CD4-positive, alpha-beta T cell (primary cell): ENCODE measurements at regions not wholly inside any gene's neighbourhood (a gene's known extent, or its start where the extent isn't known, plus 50 kb on each side); places are given as distances from the start of the nearest gene placed in this dataset.

Source experiments
- ATAC-seq: fragments of 200-7000 bp; cut with Tn5 transposase; one replicate; pipeline ENCODE4 v1.10.0; 2022; ENCODE audit warnings: mild to moderate bottlenecking; ENCODE audit not compliant: poor library complexity
- CTCF ChIA-PET: fragments of 350-600 bp; sonication (Branson Sonifier 250); formaldehyde crosslinking; loops from one replicate; lab custom pipeline; 2021; ENCODE audit warnings: antibody characterized with exemption, inconsistent platforms; lab: Charles Lee
- POLR2A ChIA-PET: fragments of 350-600 bp; sonication (Branson Sonifier 250); formaldehyde crosslinking; loops from one replicate; lab custom pipeline; 2021; ENCODE audit warnings: antibody characterized with exemption, inconsistent platforms; lab: Charles Lee
- DNase-seq, 14 experiments: peaks; one replicate each; pipeline ENCODE4 v3.0.0-alpha.2; 2013 to 2020; ENCODE audit warnings: mixed read lengths in 2 of 14
- H3K27ac ChIP-seq, 2 donors: one replicate each; pipeline versions ENCODE4 v1.5.1 to v1.7.0; 2013; ENCODE audit warnings: low read length in 2 of 2, low read depth in 1 of 2, mild to moderate bottlenecking in 1 of 2
- H3K27me3 ChIP-seq, 2 experiments: 1 replicate in 1 of 2; 2 replicates in 1 of 2; pipeline versions ENCODE4 v1.6.1 to v1.7.0; 2013; ENCODE audit warnings: low read length in 2 of 2, control low read depth in 1 of 2, mild to moderate bottlenecking in 1 of 2, moderate library complexity in 1 of 2; ENCODE audit not compliant: insufficient read depth in 2 of 2, control insufficient read depth in 1 of 2
- H3K36me3 ChIP-seq: one replicate; pipeline ENCODE4 v1.6.1; 2013; ENCODE audit warnings: low read length, control low read depth; ENCODE audit not compliant: insufficient read depth
- H3K4me1 ChIP-seq: one replicate; pipeline ENCODE4 v1.6.1; 2013; ENCODE audit warnings: low read length, control low read depth; ENCODE audit not compliant: insufficient read depth
- H3K4me3 ChIP-seq: one replicate; pipeline ENCODE4 v1.5.1; 2013; ENCODE audit warnings: mild to moderate bottlenecking, low read length, moderate library complexity
- H3K9me3 ChIP-seq, 2 experiments: 1 replicate in 1 of 2; 2 replicates in 1 of 2; pipeline versions ENCODE4 v1.6.1 to v1.7.0; 2013; ENCODE audit warnings: low read length in 2 of 2, mild to moderate bottlenecking in 2 of 2, control low read depth in 1 of 2, moderate library complexity in 1 of 2; ENCODE audit not compliant: control insufficient read depth in 1 of 2, insufficient read depth in 1 of 2
- H3K27ac Mint-ChIP-seq: one replicate; pipeline ENCODE4 v1.8.0; 2020; ENCODE audit warnings: mixed read lengths
- H3K27me3 Mint-ChIP-seq: one replicate; pipeline ENCODE4 v1.8.0; 2021; ENCODE audit warnings: mixed read lengths
- H3K36me3 Mint-ChIP-seq: one replicate; pipeline ENCODE4 v1.8.0; 2021; ENCODE audit warnings: low read depth, mixed read lengths
- H3K4me1 Mint-ChIP-seq: one replicate; pipeline ENCODE4 v1.8.0; 2021; ENCODE audit warnings: low read depth, mixed read lengths
- H3K4me3 Mint-ChIP-seq: one replicate; pipeline ENCODE4 v1.8.0; 2020; ENCODE audit warnings: mild to moderate bottlenecking, mixed read lengths
- H3K9me3 Mint-ChIP-seq: one replicate; pipeline ENCODE4 v1.8.0; 2020; ENCODE audit warnings: mixed read lengths
- intact Hi-C, 2 experiments: fragments of 100-400 bp; cut with DNase I in 1 of 2; cut with micrococcal nuclease in 1 of 2; formaldehyde crosslinking; loops; one replicate each; pipeline versions ENCODE4 v1.15.1 to v1.9.0; 2023 to 2025; cut with DNase I, micrococcal nuclease
- TF ChIP-seq, protein P1 (sequence below): fragments of 200-600 bp; IDR thresholded peaks from one replicate; pipeline ENCODE4 v1.8.0; 2022; ENCODE audit warnings: antibody characterized with exemption, mild to moderate bottlenecking

DNA sequence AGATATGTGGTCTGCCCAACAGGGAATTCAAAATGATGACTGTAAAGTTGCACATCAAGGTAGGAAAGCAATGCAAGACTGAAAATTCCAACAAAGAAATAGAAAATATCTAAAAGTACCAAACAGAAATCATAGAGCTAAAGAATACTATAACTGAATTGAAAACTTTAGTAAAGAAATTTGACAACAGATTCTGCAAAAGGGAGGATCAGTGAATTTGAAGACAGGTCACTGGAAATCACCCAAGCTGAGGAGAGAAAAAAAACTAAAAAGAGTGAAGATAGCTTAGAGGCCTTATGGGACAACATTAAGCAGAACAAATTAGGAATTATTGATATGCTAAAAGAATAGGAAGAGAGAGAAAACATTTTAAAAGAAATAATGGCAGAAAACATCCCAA is 240.6 kb downstream of the SNX13 start:
- H3K4me3 Mint-ChIP-seq = no peak overlapping the region
- H3K4me1 Mint-ChIP-seq = no peaks in the 10 kb centered on the region
- intact Hi-C loops = loop anchor here in 1 of 2 experiments (10.0 kb wide), 1 partner anchor 55 kb away; no protein-coding TSS in a partner anchor
- no peak overlapping the region for H3K27ac Mint-ChIP-seq
- TF ChIP-seq, protein P1, sequence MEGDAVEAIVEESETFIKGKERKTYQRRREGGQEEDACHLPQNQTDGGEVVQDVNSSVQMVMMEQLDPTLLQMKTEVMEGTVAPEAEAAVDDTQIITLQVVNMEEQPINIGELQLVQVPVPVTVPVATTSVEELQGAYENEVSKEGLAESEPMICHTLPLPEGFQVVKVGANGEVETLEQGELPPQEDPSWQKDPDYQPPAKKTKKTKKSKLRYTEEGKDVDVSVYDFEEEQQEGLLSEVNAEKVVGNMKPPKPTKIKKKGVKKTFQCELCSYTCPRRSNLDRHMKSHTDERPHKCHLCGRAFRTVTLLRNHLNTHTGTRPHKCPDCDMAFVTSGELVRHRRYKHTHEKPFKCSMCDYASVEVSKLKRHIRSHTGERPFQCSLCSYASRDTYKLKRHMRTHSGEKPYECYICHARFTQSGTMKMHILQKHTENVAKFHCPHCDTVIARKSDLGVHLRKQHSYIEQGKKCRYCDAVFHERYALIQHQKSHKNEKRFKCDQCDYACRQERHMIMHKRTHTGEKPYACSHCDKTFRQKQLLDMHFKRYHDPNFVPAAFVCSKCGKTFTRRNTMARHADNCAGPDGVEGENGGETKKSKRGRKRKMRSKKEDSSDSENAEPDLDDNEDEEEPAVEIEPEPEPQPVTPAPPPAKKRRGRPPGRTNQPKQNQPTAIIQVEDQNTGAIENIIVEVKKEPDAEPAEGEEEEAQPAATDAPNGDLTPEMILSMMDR = no peak
- Histone ChIP-seq H3K27me3 (no peaks in the 10 kb centered on the region), H3K27ac (no peak overlapping the region), H3K36me3 (no peaks in the 10 kb centered on the region), H3K4me1 (no peaks in the 10 kb centered on the region), H3K9me3 (peaks cover 0 to 21% of the 10 kb centered on the region in 2 experiments), H3K4me3 (no peak overlapping the region)
- CTCF ChIA-PET = no interaction called here
- no peak for ATAC-seq
- peaks cover 13% of the 10 kb centered on the region for H3K27me3 Mint-ChIP-seq
- H3K9me3 Mint-ChIP-seq = peaks cover 6% of the 10 kb centered on the region
- POLR2A ChIA-PET = no interaction called here
- H3K36me3 Mint-ChIP-seq = no peaks in the 10 kb centered on the region
- no peak for DNase-seq

DNA sequence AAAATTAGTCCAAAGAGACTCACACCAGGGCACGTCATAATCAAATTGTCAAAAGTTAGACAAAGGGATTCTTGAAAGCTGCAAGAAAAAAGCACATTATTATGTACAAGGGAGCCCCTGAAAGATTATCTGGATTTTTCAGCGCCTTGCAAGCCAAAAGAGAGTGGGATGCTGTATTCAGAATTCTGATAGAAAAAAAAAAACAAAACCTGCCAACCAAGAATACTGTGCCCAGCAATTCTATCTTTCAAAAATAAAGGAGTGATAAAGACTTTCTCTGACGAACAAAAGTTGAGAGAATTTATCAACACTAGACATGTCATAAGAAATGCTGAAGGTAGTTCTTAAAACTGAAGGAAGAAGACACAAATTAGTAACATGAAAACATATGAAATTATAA is 240.2 kb downstream of the SNX13 start:
- Mint-ChIP-seq H3K27ac (no peak overlapping the region), H3K4me3 (no peak overlapping the region), H3K27me3 (peaks cover 13% of the 10 kb centered on the region), H3K4me1 (no peaks in the 10 kb centered on the region), H3K36me3 (no peaks in the 10 kb centered on the region), H3K9me3 (peaks cover 6% of the 10 kb centered on the region)
- TF ChIP-seq, protein P1 = no peak
- DNase-seq = no peak
- no peak overlapping the region for H3K27ac ChIP-seq
- H3K9me3 ChIP-seq = peaks cover 0 to 21% of the 10 kb centered on the region in 2 experiments
- ChIA-PET POLR2A (no interaction called here), CTCF (no interaction called here)
- intact Hi-C loops = no loop called here
- H3K36me3 ChIP-seq = no peaks in the 10 kb centered on the region
- H3K27me3 ChIP-seq = no peaks in the 10 kb centered on the region
- ATAC-seq = no peak
- H3K4me1 ChIP-seq = no peaks in the 10 kb centered on the region
- no peak overlapping the region for H3K4me3 ChIP-seq

DNA sequence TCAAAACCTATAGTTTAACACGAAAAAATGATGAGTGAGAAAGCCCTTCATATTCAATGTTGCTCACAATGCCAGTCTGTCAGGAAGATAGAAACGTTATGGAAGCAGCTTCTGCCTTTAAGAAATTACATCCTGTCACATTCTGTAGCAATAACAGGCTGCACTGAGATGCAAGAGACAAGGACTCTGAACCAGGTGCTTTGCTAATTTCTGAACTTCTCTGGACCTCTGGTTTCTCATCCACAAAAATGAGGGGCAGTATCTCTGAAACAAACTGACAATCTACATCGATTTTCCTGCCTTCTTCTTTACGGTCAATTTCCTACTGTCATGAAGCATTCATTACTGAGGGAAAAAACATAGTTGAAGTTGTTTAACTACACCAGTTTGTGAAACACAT is 234.0 kb downstream of the SNX13 start:
- TF ChIP-seq, protein P1 = no peak
- no peak overlapping the region for H3K27ac Mint-ChIP-seq
- ChIA-PET POLR2A (no interaction called here), CTCF (no interaction called here)
- H3K36me3 Mint-ChIP-seq = no peaks in the 10 kb centered on the region
- Histone ChIP-seq H3K9me3 (no peaks in the 10 kb centered on the region), H3K27ac (no peak overlapping the region), H3K36me3 (no peaks in the 10 kb centered on the region), H3K4me3 (no peak overlapping the region), H3K4me1 (no peaks in the 10 kb centered on the region), H3K27me3 (peaks cover 0 to 4% of the 10 kb centered on the region in 2 experiments)
- ATAC-seq (no peak), DNase-seq (no peak)
- no peaks in the 10 kb centered on the region for H3K4me1 Mint-ChIP-seq
- intact Hi-C loops = loop anchor here in 1 of 2 experiments (1.0 kb wide), 1 partner anchor 639 kb away; no protein-coding TSS in a partner anchor
- H3K27me3 Mint-ChIP-seq = peaks cover 8% of the 10 kb centered on the region
- H3K4me3 Mint-ChIP-seq = no peak overlapping the region
- H3K9me3 Mint-ChIP-seq = no peaks in the 10 kb centered on the region
